Stimulated activated effector memory CD8-positive, alpha-beta T cell treated with anti-CD3 and anti-CD28 coated beads, Interleukin-12 subunit alpha, Interleukin-12 subunit beta, amount 100 ng/mL, for 72 hours (primary cell): ENCODE measurements at regions not wholly inside any gene's neighbourhood (a gene's known extent, or its start where the extent isn't known, plus 50 kb on each side); places are given as distances from the start of the nearest gene placed in this dataset.

Experiments used
- ATAC-seq: fragments of 150-1000 bp; cut with Tn5 transposase; 2 replicates; pipeline ENCODE4 v1.10.0; 2021
- DNase-seq, 2 donors: peaks; one replicate each; pipeline ENCODE4 v3.0.0; 2021 to 2022; ENCODE audit warnings: low spot score in 2 of 2
- H3K27ac Mint-ChIP-seq: one replicate; pipeline ENCODE4 v1.8.0; 2022; ENCODE audit warnings: mild to moderate bottlenecking, mixed read lengths
- H3K36me3 Mint-ChIP-seq: one replicate; pipeline ENCODE4 v1.8.0; 2022; ENCODE audit warnings: mild to moderate bottlenecking, mixed read lengths
- H3K4me1 Mint-ChIP-seq: one replicate; pipeline ENCODE4 v1.8.0; 2022; ENCODE audit warnings: mixed read lengths
- H3K4me3 Mint-ChIP-seq: one replicate; pipeline ENCODE4 v1.8.0; 2022; ENCODE audit warnings: mild to moderate bottlenecking, mixed read lengths
- H3K9me3 Mint-ChIP-seq: one replicate; pipeline ENCODE4 v1.8.0; 2022; ENCODE audit warnings: mixed read lengths

DNA sequence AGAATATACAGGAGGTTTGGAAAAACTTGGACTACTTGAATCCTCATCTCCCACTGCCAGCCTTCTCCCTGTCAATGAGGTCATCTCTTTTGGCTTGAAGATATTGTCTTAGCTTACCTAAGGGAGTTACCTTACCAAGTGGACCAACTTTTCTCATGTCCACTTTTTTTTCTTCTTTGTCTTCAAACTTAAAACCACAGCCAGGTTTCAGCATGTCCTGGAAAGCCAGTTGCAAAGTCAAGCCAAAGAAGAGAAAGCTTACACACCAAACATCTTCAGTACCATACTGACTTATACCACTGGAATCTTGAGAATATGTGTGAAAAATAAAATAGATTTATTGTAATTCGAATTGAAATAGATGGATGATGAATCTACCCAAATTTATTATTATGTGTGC, 520.5 kb downstream of the HTR7 start:
- peaks cover under 1% of the 10 kb centered on the region for H3K9me3 Mint-ChIP-seq
- no peaks in the 10 kb centered on the region for H3K4me1 Mint-ChIP-seq
- H3K36me3 Mint-ChIP-seq: no peaks in the 10 kb centered on the region
- no peak overlapping the region for H3K27ac Mint-ChIP-seq
- no peak for ATAC-seq
- no peak overlapping the region for H3K4me3 Mint-ChIP-seq
- no peak for DNase-seq

DNA sequence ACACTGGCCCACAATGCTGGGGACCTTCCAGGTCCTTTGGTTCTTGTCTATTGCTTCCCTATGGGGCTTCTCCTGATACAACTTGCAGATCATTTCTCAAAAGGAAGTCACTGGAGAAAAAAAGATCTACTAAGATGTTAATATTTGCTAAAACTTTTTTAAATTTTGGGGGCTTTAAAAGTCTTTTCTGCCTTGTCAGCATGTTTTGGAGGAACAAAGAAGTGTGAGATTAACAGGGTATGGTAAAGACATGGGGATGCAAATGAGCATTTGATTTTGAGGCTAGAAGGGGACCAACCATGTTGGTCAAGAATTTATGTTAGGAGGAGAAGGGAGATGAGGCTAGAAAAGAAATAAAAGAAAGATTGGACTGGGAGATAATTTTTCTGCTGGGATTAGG, 515.4 kb downstream of the HTR7 start:
- no peak for DNase-seq
- no peak for ATAC-seq
- no peaks in the 10 kb centered on the region for H3K9me3 Mint-ChIP-seq
- no peak overlapping the region for H3K27ac Mint-ChIP-seq
- no peaks in the 10 kb centered on the region for H3K4me1 Mint-ChIP-seq
- H3K4me3 Mint-ChIP-seq: no peak overlapping the region
- H3K36me3 Mint-ChIP-seq: no peaks in the 10 kb centered on the region

DNA sequence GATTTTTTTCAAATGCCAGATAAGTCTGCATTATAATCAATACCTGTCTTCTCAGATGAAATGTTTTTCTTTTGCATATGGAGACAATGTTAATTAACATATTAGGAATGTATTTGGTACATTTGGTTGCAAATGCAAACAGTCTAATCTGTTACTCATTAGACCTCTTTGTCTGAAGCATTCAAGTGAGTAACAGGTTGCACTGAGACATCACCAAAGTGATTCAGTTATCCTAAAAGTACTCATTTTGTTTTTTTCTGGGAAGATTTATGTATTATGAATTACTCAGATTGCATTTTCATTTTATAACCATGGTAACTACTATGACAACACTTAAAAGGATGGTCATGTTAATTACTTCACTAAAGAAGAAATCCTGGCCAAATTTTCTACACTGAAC, 513.6 kb downstream of the HTR7 start:
- ATAC-seq: no peak

GRCh38 chr10:90347239-90347638, 510.6 kb downstream of the HTR7 start:
- Mint-ChIP-seq H3K36me3 (no peaks in the 10 kb centered on the region), H3K9me3 (no peaks in the 10 kb centered on the region), H3K4me3 (no peak overlapping the region), H3K27ac (no peak overlapping the region), H3K4me1 (no peaks in the 10 kb centered on the region)
- DNase-seq (no peak), ATAC-seq (no peak)

More for the DNA sequence above, 513.6 kb downstream of the HTR7 start:
- no peaks in the 10 kb centered on the region for H3K36me3 Mint-ChIP-seq
- no peak overlapping the region for H3K4me3 Mint-ChIP-seq
- H3K9me3 Mint-ChIP-seq: no peaks in the 10 kb centered on the region
- H3K27ac Mint-ChIP-seq: no peak overlapping the region
- no peaks in the 10 kb centered on the region for H3K4me1 Mint-ChIP-seq
- no peak for DNase-seq

GRCh38 chr10:90350122-90350521, 507.7 kb downstream of the HTR7 start:
- Mint-ChIP-seq H3K4me3 (no peak overlapping the region), H3K36me3 (no peaks in the 10 kb centered on the region), H3K4me1 (no peaks in the 10 kb centered on the region), H3K27ac (no peak overlapping the region), H3K9me3 (peaks cover 3% of the 10 kb centered on the region)
- DNase-seq (no peak), ATAC-seq (no peak)

DNA sequence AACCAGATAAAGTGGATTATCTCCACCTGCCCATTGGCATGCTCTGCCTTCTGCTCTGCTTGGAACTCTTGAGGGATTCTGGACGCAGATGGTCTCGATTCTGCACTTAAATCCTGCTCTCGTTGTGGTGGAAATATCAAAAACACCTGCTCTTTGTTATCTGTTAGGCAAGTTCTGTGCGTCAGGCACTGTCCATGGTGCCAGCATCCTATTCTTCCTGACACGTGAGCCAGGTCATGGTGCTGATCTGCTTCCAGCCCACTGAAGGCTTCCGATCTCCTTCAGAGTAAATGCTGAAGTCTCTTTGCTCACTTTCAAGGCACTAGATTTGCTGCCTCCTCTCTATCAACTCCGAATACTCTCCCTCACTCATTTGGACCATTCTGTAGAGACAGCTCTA, 505.6 kb downstream of the HTR7 start:
- Mint-ChIP-seq H3K9me3 (peaks cover 3% of the 10 kb centered on the region), H3K4me3 (no peak overlapping the region), H3K36me3 (no peaks in the 10 kb centered on the region), H3K4me1 (no peaks in the 10 kb centered on the region), H3K27ac (no peak overlapping the region)
- ATAC-seq (no peak), DNase-seq (no peak)

GRCh38 chr10:90354914-90355313, 502.9 kb downstream of the HTR7 start:
- Mint-ChIP-seq H3K4me3 (no peak overlapping the region), H3K36me3 (no peaks in the 10 kb centered on the region), H3K9me3 (peaks cover 3% of the 10 kb centered on the region), H3K27ac (no peak overlapping the region), H3K4me1 (no peaks in the 10 kb centered on the region)
- DNase-seq: no peak
- ATAC-seq: no peak

GRCh38 chr10:90363799-90364483, 493.9 kb downstream of the HTR7 start:
- no peak overlapping the region for H3K27ac Mint-ChIP-seq
- no peaks in the 10 kb centered on the region for H3K36me3 Mint-ChIP-seq
- DNase-seq: no peak
- peaks cover 2% of the 10 kb centered on the region for H3K9me3 Mint-ChIP-seq
- no peak for ATAC-seq
- no peaks in the 10 kb centered on the region for H3K4me1 Mint-ChIP-seq
- H3K4me3 Mint-ChIP-seq: no peak overlapping the region

GRCh38 chr10:90372451-90372850, 485.4 kb downstream of the HTR7 start:
- ATAC-seq (no peak), DNase-seq (no peak)
- Mint-ChIP-seq H3K36me3 (no peaks in the 10 kb centered on the region), H3K9me3 (peaks cover 3% of the 10 kb centered on the region), H3K4me3 (no peak overlapping the region), H3K4me1 (no peaks in the 10 kb centered on the region), H3K27ac (no peak overlapping the region)

GRCh38 chr10:90373911-90374310, 483.9 kb downstream of the HTR7 start:
- no peak for ATAC-seq
- H3K27ac Mint-ChIP-seq: no peak overlapping the region

GRCh38 chr10:90378524-90379076, 479.2 kb downstream of the HTR7 start:
- Mint-ChIP-seq H3K9me3 (no peaks in the 10 kb centered on the region), H3K27ac (no peak overlapping the region), H3K4me1 (no peaks in the 10 kb centered on the region), H3K36me3 (no peaks in the 10 kb centered on the region), H3K4me3 (no peak overlapping the region)
- DNase-seq: no peak
- ATAC-seq: no peak

More at GRCh38 chr10:90373911-90374310, 483.9 kb downstream of the HTR7 start:
- Mint-ChIP-seq H3K36me3 (no peaks in the 10 kb centered on the region), H3K4me3 (no peak overlapping the region), H3K9me3 (peaks cover 3% of the 10 kb centered on the region), H3K4me1 (no peaks in the 10 kb centered on the region)
- no peak for DNase-seq

DNA sequence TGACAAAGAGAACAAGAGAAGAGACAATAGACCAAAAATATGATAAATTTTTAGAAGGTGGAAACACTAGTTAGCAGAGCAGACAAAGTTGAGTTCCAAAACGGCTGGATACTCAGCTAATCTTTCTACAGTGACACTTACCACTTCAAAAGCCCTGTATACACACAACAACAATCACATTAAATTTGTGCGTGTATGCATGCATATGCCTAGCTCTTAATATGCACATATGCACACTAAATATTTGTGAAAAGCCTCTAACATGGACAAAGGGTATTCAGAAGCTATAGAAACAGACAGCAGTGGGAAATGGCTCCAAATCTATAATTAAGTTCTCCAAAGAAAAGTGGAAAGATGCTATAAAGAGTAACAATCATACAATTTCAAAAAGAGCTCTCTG, 476.4 kb downstream of the HTR7 start:
- ATAC-seq (no peak), DNase-seq (no peak)
- H3K27ac Mint-ChIP-seq: no peak overlapping the region
- no peaks in the 10 kb centered on the region for H3K9me3 Mint-ChIP-seq
- no peaks in the 10 kb centered on the region for H3K36me3 Mint-ChIP-seq
- H3K4me3 Mint-ChIP-seq: no peak overlapping the region
- no peaks in the 10 kb centered on the region for H3K4me1 Mint-ChIP-seq

DNA sequence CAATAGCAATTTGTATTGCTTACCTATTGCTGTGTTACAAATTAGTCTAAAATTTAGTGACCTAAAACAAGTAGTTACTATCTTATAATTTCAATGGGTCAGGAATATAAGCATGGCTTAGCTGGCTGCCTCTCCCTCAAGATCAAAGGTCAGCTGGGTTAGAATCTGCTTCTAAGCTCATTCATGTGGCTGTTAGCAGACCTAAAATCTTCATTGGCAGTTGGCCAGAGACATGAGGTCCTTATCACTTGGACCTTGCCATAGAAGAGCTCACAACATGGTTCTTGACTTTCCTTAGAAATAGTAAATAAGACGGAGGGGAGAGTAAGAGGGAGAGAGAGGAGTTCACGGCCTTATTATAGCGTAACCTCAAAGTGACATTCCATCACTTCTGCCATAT, 468.0 kb downstream of the HTR7 start:
- H3K36me3 Mint-ChIP-seq: no peaks in the 10 kb centered on the region
- H3K4me1 Mint-ChIP-seq: no peaks in the 10 kb centered on the region
- no peak overlapping the region for H3K27ac Mint-ChIP-seq
- H3K4me3 Mint-ChIP-seq: no peak overlapping the region
- H3K9me3 Mint-ChIP-seq: peaks cover 2% of the 10 kb centered on the region
- ATAC-seq (no peak), DNase-seq (no peak)

DNA sequence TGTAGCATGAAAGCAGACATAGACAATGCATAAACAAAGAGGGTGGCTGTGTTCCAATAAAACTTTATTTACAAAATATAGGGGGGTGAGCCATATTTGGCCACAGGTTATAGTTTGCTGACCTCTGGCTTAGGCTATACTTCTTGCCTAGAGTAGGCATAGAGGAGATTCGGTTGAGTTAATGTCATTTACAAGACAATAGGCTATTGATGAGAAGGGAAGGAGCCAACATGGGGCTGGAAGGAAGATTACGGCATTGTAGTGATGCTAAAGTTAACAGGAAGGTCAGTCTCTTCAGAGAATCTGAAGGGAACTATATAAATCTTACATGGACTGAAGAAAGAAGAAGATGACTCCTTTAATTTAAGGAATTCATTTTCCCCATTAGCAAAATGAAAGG, 463.5 kb downstream of the HTR7 start:
- ATAC-seq: no peak
- H3K27ac Mint-ChIP-seq: no peak overlapping the region
- peaks cover 1% of the 10 kb centered on the region for H3K9me3 Mint-ChIP-seq
- H3K4me1 Mint-ChIP-seq: no peaks in the 10 kb centered on the region
- H3K4me3 Mint-ChIP-seq: no peak overlapping the region
- no peaks in the 10 kb centered on the region for H3K36me3 Mint-ChIP-seq
- no peak for DNase-seq

DNA sequence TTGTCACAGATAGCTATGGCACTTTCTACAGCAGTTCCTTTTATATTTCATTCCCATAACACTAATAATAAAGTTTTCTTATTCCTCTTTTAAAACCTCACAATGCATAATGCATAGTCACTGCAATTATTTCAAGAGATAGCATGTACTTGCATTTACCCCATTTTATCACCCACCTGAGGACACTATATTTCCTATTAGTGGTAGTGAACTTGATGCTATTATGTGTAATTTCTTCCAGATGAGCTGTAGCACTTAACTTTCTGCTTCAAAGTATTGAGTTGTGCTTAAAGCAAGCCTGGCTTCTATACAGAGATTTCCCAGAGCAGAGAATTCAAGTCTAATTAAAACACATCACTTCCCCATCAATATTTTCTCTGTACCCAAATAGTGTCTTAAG, 461.1 kb downstream of the HTR7 start:
- peaks cover 3% of the 10 kb centered on the region for H3K9me3 Mint-ChIP-seq
- H3K4me1 Mint-ChIP-seq: no peaks in the 10 kb centered on the region
- H3K27ac Mint-ChIP-seq: no peak overlapping the region
- DNase-seq (no peak), ATAC-seq (no peak)
- H3K4me3 Mint-ChIP-seq: no peak overlapping the region
- H3K36me3 Mint-ChIP-seq: no peaks in the 10 kb centered on the region

DNA sequence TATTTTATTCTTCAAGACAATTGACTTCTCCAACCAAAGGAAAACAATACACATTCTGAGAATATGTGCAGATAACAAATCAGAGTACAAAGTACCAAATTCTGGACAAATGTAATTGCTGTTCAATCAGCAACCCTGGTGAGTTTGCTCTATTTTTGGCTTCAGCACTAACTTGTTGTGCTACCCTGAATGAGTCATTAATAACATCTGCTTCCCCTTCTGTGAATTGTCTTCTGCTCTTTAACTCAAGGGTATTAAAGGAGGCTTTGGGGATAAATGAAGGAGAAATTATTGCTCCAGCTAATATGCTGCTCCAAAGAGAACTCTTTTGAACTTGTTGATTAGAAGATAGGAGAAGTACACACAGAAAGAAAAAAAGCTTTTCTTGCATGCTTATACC, 459.3 kb downstream of the HTR7 start:
- Mint-ChIP-seq H3K36me3 (no peaks in the 10 kb centered on the region), H3K4me1 (no peaks in the 10 kb centered on the region), H3K4me3 (no peak overlapping the region), H3K9me3 (peaks cover 3% of the 10 kb centered on the region), H3K27ac (no peak overlapping the region)
- DNase-seq (no peak), ATAC-seq (no peak)
